Heart right ventricle (tissue), 16 donors: ENCODE measurements at regions not wholly inside any gene's neighbourhood (a gene's known extent, or its start where the extent isn't known, plus 50 kb on each side); places are given as distances from the start of the nearest gene placed in this dataset.

Experiments used
- ATAC-seq, 8 donors: fragments of 200-7000 bp; cut with Tn5 transposase; one replicate each; pipeline ENCODE4 v1.9.1; 2020; ENCODE audit warnings: mild to moderate bottlenecking in 8 of 8, moderate library complexity in 8 of 8, moderate number of reproducible peaks in 1 of 8
- DNase-seq, 2 donors: peaks; one replicate each; pipeline ENCODE4 v3.0.0-alpha.2; 2020
- H3K27ac ChIP-seq, 10 donors: fragments of 200-600 bp; sonication (generic) in 2 of 10; one replicate each; pipeline versions ENCODE4 v1.5.0 to v1.8.0; 2020 to 2022; ENCODE audit warnings: mild to moderate bottlenecking in 3 of 10
- H3K27me3 ChIP-seq, 7 donors: fragments of 200-600 bp; one replicate each; pipeline ENCODE4 v1.8.0; 2021 to 2022; ENCODE audit warnings: mild to moderate bottlenecking in 2 of 7
- H3K36me3 ChIP-seq, 9 donors: fragments of 200-600 bp; sonication (generic) in 1 of 9; one replicate each; pipeline versions ENCODE4 v1.5.0 to v1.8.0; 2020 to 2022; ENCODE audit warnings: mild to moderate bottlenecking in 2 of 9
- H3K4me1 ChIP-seq, 9 donors: fragments of 200-600 bp; sonication (generic) in 1 of 9; one replicate each; pipeline versions ENCODE4 v1.5.0 to v1.8.0; 2020 to 2022; ENCODE audit warnings: mild to moderate bottlenecking in 4 of 9
- H3K4me3 ChIP-seq, 10 donors: fragments of 200-600 bp; sonication (generic) in 2 of 10; one replicate each; pipeline versions ENCODE4 v1.5.0 to v1.8.0; 2020 to 2022; ENCODE audit warnings: mild to moderate bottlenecking in 7 of 10, moderate library complexity in 2 of 10
- H3K9me3 ChIP-seq, 11 donors: fragments of 200-600 bp in 10 of 11; sonication (generic) in 2 of 11; one replicate each; pipeline versions ENCODE4 v1.5.0 to v1.8.0; 2013 to 2022; ENCODE audit warnings: mild to moderate bottlenecking in 2 of 11, control low read depth in 1 of 11, moderate library complexity in 1 of 11
- WGBS, 2 donors: extraction: QIAGEN DNeasy Blood & Tissue Kit; methylation state at CpG; one replicate each; pipeline ENCODE4 v1.1.7; 2013; ENCODE audit warnings: inconsistent platforms in 1 of 2; 5-methylcytosine and 5-hydroxymethylcytosine counted together
- intact Hi-C, 10 donors: fragments of 100-400 bp; cut with DNase I; formaldehyde crosslinking; loops; one replicate each; pipeline versions ENCODE4 v1.11.1 to v1.14.2; 2022
- TF ChIP-seq, protein P1 (sequence below), 9 donors: fragments of 200-600 bp; sonication (generic) in 2 of 9; IDR thresholded peaks; one replicate each; pipeline versions ENCODE4 v1.5.0 to v1.8.0; 2021 to 2022; ENCODE audit warnings: antibody characterized with exemption in 9 of 9, mild to moderate bottlenecking in 5 of 9, moderate library complexity in 1 of 9
- donor health status: Arrhythmogenic right ventricular cardiomyopathy.
- donor health status: ischemic (EF 13 %, LVEDD 7.1; RV severe dilation, severe dysfunction).
- donor health status: healthy with polysubstance abuse.
- donor health status: DM: no; HTN: yes; CAD: no.
- donor health status: DM: no; HTN: no; CAD: no.
- donor health status: ischemic (EF 25% LVEDD 6.9; RV normal size, moderate dysfunction).
- donor health status: ischemic (EF 25% LVEDD 5.7; RV mildly dilated, moderate dysfunction).
- donor health status: healthy.
- donor health status: DM: yes; HTN: yes; CAD: no.
- donor health status: Ischemic cardiomyopathy.
- donor health status: ischemic (EF 35%, LVEDD 5.7; RV mildly dilated, moderate dysfunction).
- donor health status: nonischemic (EF 11% LVEDD 7.7; RV severe dilation, severe dysfunction).
- donor health status: DM: yes; HTN: yes; CAD: no.
- donor health status: PGD.
- donor health status: ischemic (EF 29% LVEDD 5.4; RV normal size, mild dysfunction).
- donor health status: nonischemic (EF 23%, LVEDD 6.1; RV moderate dilation, normal function).

DNA sequence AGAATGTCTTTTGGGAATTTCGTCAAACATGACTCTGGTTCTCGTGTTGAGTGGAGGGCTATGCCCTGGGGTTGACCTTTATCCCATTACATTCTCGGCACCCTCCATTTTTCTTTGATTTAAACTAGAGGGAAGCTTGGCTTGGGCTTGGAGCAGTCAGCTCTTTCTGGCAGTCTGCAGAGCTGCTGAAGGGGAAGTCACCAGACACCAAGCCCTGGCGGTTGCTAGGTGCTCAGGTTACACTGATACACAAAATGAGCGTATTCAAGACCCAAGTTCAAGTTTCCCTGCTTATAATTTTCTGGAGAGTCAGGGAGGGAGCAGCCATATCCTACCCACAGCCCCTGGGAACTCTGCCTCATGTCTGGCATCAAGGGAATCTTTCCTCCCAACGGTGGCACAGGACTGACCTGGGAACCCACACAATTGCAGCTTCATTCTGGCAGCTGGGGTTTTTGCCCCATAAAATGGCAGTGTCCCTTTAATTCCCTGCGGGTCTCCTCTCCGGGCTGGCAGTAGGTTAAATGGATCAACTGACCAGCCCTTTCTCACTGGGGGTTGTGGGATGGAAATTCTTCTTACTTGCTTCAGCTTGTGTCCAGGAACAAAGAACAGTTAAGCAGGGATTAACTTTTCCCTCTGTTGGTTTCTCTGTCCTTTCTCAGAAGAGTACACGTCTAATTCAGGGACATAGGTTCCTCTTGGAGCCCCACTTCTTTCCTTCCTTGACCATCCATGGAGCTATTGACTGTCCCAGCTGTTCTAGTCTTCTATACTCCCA is 110.0 kb upstream of the DLG1 start:
- intact Hi-C loops = no loop called here
- DNase-seq (no peak), ATAC-seq (peak in 6 of 8 donors; percentile 32 to 80 (median 66))
- no peaks in the 10 kb centered on the region for H3K36me3 ChIP-seq
- no peak overlapping the region for H3K27ac ChIP-seq
- H3K27me3 ChIP-seq = no peaks in the 10 kb centered on the region
- H3K4me1 ChIP-seq = peaks cover 0 to 7% (median 0%) of the 10 kb centered on the region in 9 donors
- peaks cover 0 to 17% (median 0%) of the 10 kb centered on the region in 11 donors for H3K9me3 ChIP-seq
- WGBS, 2 donors = 65% methylated on average over 9 of the region's 9 CpGs
- TF ChIP-seq, protein P1, sequence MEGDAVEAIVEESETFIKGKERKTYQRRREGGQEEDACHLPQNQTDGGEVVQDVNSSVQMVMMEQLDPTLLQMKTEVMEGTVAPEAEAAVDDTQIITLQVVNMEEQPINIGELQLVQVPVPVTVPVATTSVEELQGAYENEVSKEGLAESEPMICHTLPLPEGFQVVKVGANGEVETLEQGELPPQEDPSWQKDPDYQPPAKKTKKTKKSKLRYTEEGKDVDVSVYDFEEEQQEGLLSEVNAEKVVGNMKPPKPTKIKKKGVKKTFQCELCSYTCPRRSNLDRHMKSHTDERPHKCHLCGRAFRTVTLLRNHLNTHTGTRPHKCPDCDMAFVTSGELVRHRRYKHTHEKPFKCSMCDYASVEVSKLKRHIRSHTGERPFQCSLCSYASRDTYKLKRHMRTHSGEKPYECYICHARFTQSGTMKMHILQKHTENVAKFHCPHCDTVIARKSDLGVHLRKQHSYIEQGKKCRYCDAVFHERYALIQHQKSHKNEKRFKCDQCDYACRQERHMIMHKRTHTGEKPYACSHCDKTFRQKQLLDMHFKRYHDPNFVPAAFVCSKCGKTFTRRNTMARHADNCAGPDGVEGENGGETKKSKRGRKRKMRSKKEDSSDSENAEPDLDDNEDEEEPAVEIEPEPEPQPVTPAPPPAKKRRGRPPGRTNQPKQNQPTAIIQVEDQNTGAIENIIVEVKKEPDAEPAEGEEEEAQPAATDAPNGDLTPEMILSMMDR (IDR thresholded peaks at IDR 0.05) = no peak
- H3K4me3 ChIP-seq = no peak overlapping the region

GRCh38 chr3:197407526-197407925 is 109.1 kb upstream of the DLG1 start:
- Histone ChIP-seq H3K36me3 (no peaks in the 10 kb centered on the region), H3K9me3 (peaks cover 0 to 17% (median 0%) of the 10 kb centered on the region in 11 donors), H3K27ac (no peak overlapping the region), H3K4me1 (peaks cover 0 to 7% (median 0%) of the 10 kb centered on the region in 9 donors), H3K27me3 (no peaks in the 10 kb centered on the region), H3K4me3 (no peak overlapping the region)
- TF ChIP-seq, protein P1 (IDR thresholded peaks at IDR 0.05) = no peak
- intact Hi-C loops = no loop called here
- DNase-seq = no peak
- 59 to 92% methylated on average over 3 of the region's 3 CpGs for WGBS, 2 donors
- peak in 2 of 8 donors; percentile 14 to 43 for ATAC-seq

DNA sequence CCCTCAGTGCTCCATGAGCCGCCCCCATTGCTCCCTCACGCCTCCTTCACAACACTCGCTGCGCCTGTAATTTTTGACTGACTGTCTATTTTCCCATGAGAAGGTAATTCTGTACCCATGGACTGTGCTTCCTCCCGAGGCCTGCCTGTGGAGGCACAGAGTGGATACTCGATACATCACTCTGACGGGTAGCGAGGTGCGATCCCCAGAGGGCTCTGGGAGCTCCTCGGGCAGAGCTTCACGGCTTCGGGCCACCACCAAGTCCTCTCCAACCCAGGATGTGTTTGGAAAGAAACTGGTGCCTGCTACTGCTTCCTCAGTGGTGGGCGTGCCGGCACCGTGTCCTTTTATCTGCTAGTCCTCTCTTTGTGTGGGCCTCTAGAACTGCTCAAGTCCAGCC is 108.6 kb upstream of the DLG1 start:
- ATAC-seq = peak in 2 of 8 donors; percentile 4 to 31
- Histone ChIP-seq H3K27ac (no peak overlapping the region), H3K27me3 (no peaks in the 10 kb centered on the region), H3K36me3 (no peaks in the 10 kb centered on the region), H3K4me1 (peaks cover 0 to 7% (median 0%) of the 10 kb centered on the region in 9 donors), H3K9me3 (peaks cover 0 to 17% (median 0%) of the 10 kb centered on the region in 11 donors), H3K4me3 (no peak overlapping the region)
- intact Hi-C loops = no loop called here
- WGBS, 2 donors = 86 to 93% methylated on average over 15 of the region's 15 CpGs
- TF ChIP-seq, protein P1 (IDR thresholded peaks at IDR 0.05) = no peak
- DNase-seq = no peak

DNA sequence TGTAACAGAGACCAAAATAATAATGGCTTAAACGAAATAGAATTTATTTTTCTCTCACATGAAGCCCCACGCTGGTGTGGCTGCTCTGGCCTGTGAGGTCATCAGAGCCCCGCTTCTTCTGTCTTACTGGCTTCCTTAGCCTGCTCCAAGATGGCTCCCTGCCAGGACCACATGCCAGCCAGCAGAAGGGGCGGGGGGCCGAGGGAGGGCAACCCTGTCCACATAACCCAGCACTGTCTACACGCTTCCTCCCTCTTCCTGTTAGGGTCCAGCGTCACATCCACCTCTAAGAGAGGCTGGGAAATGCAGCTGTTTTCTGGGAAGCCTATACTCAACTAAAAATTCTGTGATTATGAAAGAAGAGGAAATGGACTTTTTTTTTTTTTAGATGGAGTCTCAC is 107.9 kb upstream of the DLG1 start:
- intact Hi-C loops = no loop called here
- Histone ChIP-seq H3K9me3 (peaks cover 0 to 17% (median 0%) of the 10 kb centered on the region in 11 donors), H3K4me1 (peaks cover 0 to 7% (median 0%) of the 10 kb centered on the region in 9 donors), H3K27ac (peak overlapping the region in 1 of 10 donors; percentile 30), H3K4me3 (no peak overlapping the region), H3K27me3 (no peaks in the 10 kb centered on the region), H3K36me3 (no peaks in the 10 kb centered on the region)
- TF ChIP-seq, protein P1 (IDR thresholded peaks at IDR 0.05) = no peak
- ATAC-seq (peak; percentile 60 to 76 (median 70)), DNase-seq (peak in 1 of 2 donors; percentile 32)
- WGBS, 2 donors = 27 to 30% methylated on average over 7 of the region's 7 CpGs
